Muscle of leg (tissue), 3 donors: ENCODE measurements at regions not wholly inside any gene's neighbourhood (a gene's known extent, or its start where the extent isn't known, plus 50 kb on each side); places are given as distances from the start of the nearest gene placed in this dataset.
"Not testable (repeated sequence)": the region's sequence is repeated elsewhere in the genome, so short reads cannot be mapped to it uniquely, and the experiment has no call there.

Experiments
- DNase-seq: peaks from one replicate; pipeline ENCODE4 v3.0.0; 2013
- H3K27ac ChIP-seq: one replicate; pipeline ENCODE4 v1.5.1; 2013; ENCODE audit warnings: mild to moderate bottlenecking, low read length, control low read depth
- H3K27me3 ChIP-seq: one replicate; pipeline ENCODE4 v1.6.1; 2013; ENCODE audit warnings: low read length; ENCODE audit not compliant: control insufficient read depth, insufficient read depth
- H3K36me3 ChIP-seq: one replicate; pipeline ENCODE4 v1.6.1; 2013; ENCODE audit warnings: low read length; ENCODE audit not compliant: control insufficient read depth, insufficient read depth
- H3K4me1 ChIP-seq: one replicate; pipeline ENCODE4 v1.6.1; 2013; ENCODE audit warnings: low read length; ENCODE audit not compliant: control insufficient read depth, insufficient read depth
- H3K4me3 ChIP-seq: one replicate; pipeline ENCODE4 v1.5.1; 2013; ENCODE audit warnings: low read length, control low read depth
- H3K9me3 ChIP-seq: replicated peaks from 2 replicates; pipeline ENCODE4 v1.6.1; 2013; ENCODE audit warnings: low read depth, low read length; ENCODE audit not compliant: control insufficient read depth
- WGBS: methylation state at CpG from one replicate; pipeline ENCODE4 v1.1.5; 2013; ENCODE audit warnings: missing lambda C conversion rate; ENCODE audit not compliant: insufficient coverage; 5-methylcytosine and 5-hydroxymethylcytosine counted together

- no peaks in the 10 kb centered on the region for H3K27me3 ChIP-seq
- no CpG with 5 or more reads among the region's 2 CpGs for WGBS
- no peaks in the 10 kb centered on the region for H3K4me1 ChIP-seq
- no peak overlapping the region for H3K27ac ChIP-seq
- H3K36me3 ChIP-seq = no peaks in the 10 kb centered on the region
- no peaks in the 10 kb centered on the region for H3K9me3 ChIP-seq
- peak; percentile 61 for DNase-seq
- H3K4me3 ChIP-seq = no peak overlapping the region
Observed at GRCh38 chr2:49359721-49360406, 205.5 kb upstream of the FSHR start.

- Histone ChIP-seq H3K27ac (no peak overlapping the region), H3K4me3 (no peak overlapping the region), H3K9me3 (no peaks in the 10 kb centered on the region), H3K27me3 (no peaks in the 10 kb centered on the region), H3K4me1 (no peaks in the 10 kb centered on the region), H3K36me3 (no peaks in the 10 kb centered on the region)
- DNase-seq = peak; percentile 3
Observed at GRCh38 chr2:49355611-49356010, 201.3 kb upstream of the FSHR start.

- Histone ChIP-seq H3K27ac (no peak overlapping the region), H3K9me3 (no peaks in the 10 kb centered on the region), H3K27me3 (no peaks in the 10 kb centered on the region), H3K36me3 (no peaks in the 10 kb centered on the region), H3K4me1 (no peaks in the 10 kb centered on the region), H3K4me3 (no peak overlapping the region)
- no CpG with 5 or more reads among the region's 4 CpGs for WGBS
- no peak for DNase-seq
Observed at GRCh38 chr2:49351560-49351959, 197.2 kb upstream of the FSHR start.

- H3K4me1 ChIP-seq = no peaks in the 10 kb centered on the region
Observed at GRCh38 chr2:49343638-49344037, 189.3 kb upstream of the FSHR start.

GRCh38 chr2:49342156-49342555 lies 187.8 kb upstream of the FSHR start:
- no peaks in the 10 kb centered on the region for H3K36me3 ChIP-seq
- H3K27ac ChIP-seq = no peak overlapping the region
- H3K4me3 ChIP-seq = no peak overlapping the region
- no CpG with 5 or more reads among the region's 1 CpG for WGBS
- H3K9me3 ChIP-seq = no peaks in the 10 kb centered on the region
- H3K27me3 ChIP-seq = no peaks in the 10 kb centered on the region
- H3K4me1 ChIP-seq = no peaks in the 10 kb centered on the region
- DNase-seq = no peak

More at GRCh38 chr2:49343638-49344037, 189.3 kb upstream of the FSHR start:
- Histone ChIP-seq H3K4me3 (no peak overlapping the region), H3K27ac (no peak overlapping the region), H3K9me3 (no peaks in the 10 kb centered on the region), H3K27me3 (no peaks in the 10 kb centered on the region), H3K36me3 (no peaks in the 10 kb centered on the region)
- DNase-seq = no peak
- whole genome bisulfite sequencing = no CpG with 5 or more reads among the region's 3 CpGs

- H3K9me3 ChIP-seq = no peaks in the 10 kb centered on the region
- no peaks in the 10 kb centered on the region for H3K27me3 ChIP-seq
- H3K4me3 ChIP-seq = no peak overlapping the region
- DNase-seq = no peak
- H3K27ac ChIP-seq = no peak overlapping the region
- WGBS = 85% methylated on average over 4 of the region's 5 CpGs
- no peaks in the 10 kb centered on the region for H3K36me3 ChIP-seq
- no peaks in the 10 kb centered on the region for H3K4me1 ChIP-seq
Observed at GRCh38 chr2:49335546-49335945, 181.2 kb upstream of the FSHR start.

GRCh38 chr2:49332415-49332814 lies 178.1 kb upstream of the FSHR start:
- Histone ChIP-seq H3K4me3 (no peak overlapping the region), H3K27ac (no peak overlapping the region), H3K36me3 (no peaks in the 10 kb centered on the region), H3K4me1 (no peaks in the 10 kb centered on the region), H3K9me3 (no peaks in the 10 kb centered on the region), H3K27me3 (no peaks in the 10 kb centered on the region)
- DNase-seq = no peak
- no CpG with 5 or more reads among the region's 1 CpG for WGBS

- no CpG with 5 or more reads among the region's 1 CpG for WGBS
Observed at GRCh38 chr2:49318531-49318930, 164.2 kb upstream of the FSHR start.

GRCh38 chr2:49309461-49309860 lies 155.1 kb upstream of the FSHR start:
- H3K4me3 ChIP-seq = no peak overlapping the region
- no peaks in the 10 kb centered on the region for H3K9me3 ChIP-seq
- H3K27ac ChIP-seq = no peak overlapping the region
- no peaks in the 10 kb centered on the region for H3K36me3 ChIP-seq
- H3K27me3 ChIP-seq = no peaks in the 10 kb centered on the region
- DNase-seq = no peak
- 33% methylated on average over 2 of the region's 3 CpGs for WGBS
- no peaks in the 10 kb centered on the region for H3K4me1 ChIP-seq

More at GRCh38 chr2:49318531-49318930, 164.2 kb upstream of the FSHR start:
- H3K4me3 ChIP-seq = no peak overlapping the region
- no peaks in the 10 kb centered on the region for H3K4me1 ChIP-seq
- H3K9me3 ChIP-seq = no peaks in the 10 kb centered on the region
- no peaks in the 10 kb centered on the region for H3K27me3 ChIP-seq
- peak; percentile 9 for DNase-seq
- H3K36me3 ChIP-seq = no peaks in the 10 kb centered on the region
- H3K27ac ChIP-seq = no peak overlapping the region

- H3K27me3 ChIP-seq = no peaks in the 10 kb centered on the region
- no peaks in the 10 kb centered on the region for H3K9me3 ChIP-seq
- no peaks in the 10 kb centered on the region for H3K4me1 ChIP-seq
- H3K27ac ChIP-seq = no peak overlapping the region
- no peak overlapping the region for H3K4me3 ChIP-seq
- no peak for DNase-seq
- 73% methylated on average over 2 of the region's 3 CpGs for WGBS
- H3K36me3 ChIP-seq = no peaks in the 10 kb centered on the region
Observed at GRCh38 chr2:49306925-49307324, 152.6 kb upstream of the FSHR start.

GRCh38 chr2:49298693-49299092 lies 144.4 kb upstream of the FSHR start:
- not testable (repeated sequence) for H3K36me3 ChIP-seq, H3K4me3 ChIP-seq, H3K27me3 ChIP-seq, DNase-seq, H3K9me3 ChIP-seq, H3K4me1 ChIP-seq, H3K27ac ChIP-seq
- 96% methylated on average over 3 of the region's 5 CpGs for WGBS
